ENCODE measurements at regions not wholly inside any gene's neighbourhood (a gene's known extent, or its start where the extent isn't known, plus 50 kb on each side); places are given as distances from the start of the nearest gene placed in this dataset.

GRCh38 chr3:158912188-158912587, 110.3 kb downstream of the MFSD1 start:
- H3K36me3 ChIP-seq (ENCODE audit: control insufficient read depth, insufficient read depth, low read length): no peaks in the 10 kb centered on the region
- no peak for TF ChIP-seq CTCF (IDR thresholded peaks at IDR 0.05; ENCODE audit: insufficient read depth, low read length, poor library complexity, severe bottlenecking)
- no peak overlapping the region for H3K4me3 ChIP-seq (ENCODE audit: low read depth, low read length)
- H3K27me3 ChIP-seq (ENCODE audit: control insufficient read depth, insufficient read depth, low read length): no peaks in the 10 kb centered on the region
- DNase-seq (ENCODE audit: low read depth): no peak

- Histone ChIP-seq H3K36me3 (ENCODE audit: control insufficient read depth, insufficient read depth, low read length) (no peaks in the 10 kb centered on the region), H3K4me3 (ENCODE audit: low read depth, low read length) (no peak overlapping the region), H3K27me3 (ENCODE audit: control insufficient read depth, insufficient read depth, low read length) (no peaks in the 10 kb centered on the region)
- no peak for TF ChIP-seq CTCF (IDR thresholded peaks at IDR 0.05; ENCODE audit: insufficient read depth, low read length, poor library complexity, severe bottlenecking)
- no peak for DNase-seq (ENCODE audit: low read depth)
Measured at GRCh38 chr3:158912621-158913020, 110.8 kb downstream of the MFSD1 start.

GRCh38 chr3:158916111-158916510, 114.3 kb downstream of the MFSD1 start:
- no peaks in the 10 kb centered on the region for H3K27me3 ChIP-seq (ENCODE audit: control insufficient read depth, insufficient read depth, low read length)
- no peaks in the 10 kb centered on the region for H3K36me3 ChIP-seq (ENCODE audit: control insufficient read depth, insufficient read depth, low read length)
- DNase-seq (ENCODE audit: low read depth): no peak
- H3K4me3 ChIP-seq (ENCODE audit: low read depth, low read length): no peak overlapping the region
- TF ChIP-seq CTCF (IDR thresholded peaks at IDR 0.05; ENCODE audit: insufficient read depth, low read length, poor library complexity, severe bottlenecking): no peak

- peak; percentile 84 for TF ChIP-seq CTCF (IDR thresholded peaks at IDR 0.05; ENCODE audit: insufficient read depth, low read length, poor library complexity, severe bottlenecking)
- Histone ChIP-seq H3K36me3 (ENCODE audit: control insufficient read depth, insufficient read depth, low read length) (no peaks in the 10 kb centered on the region), H3K27me3 (ENCODE audit: control insufficient read depth, insufficient read depth, low read length) (no peaks in the 10 kb centered on the region), H3K4me3 (ENCODE audit: low read depth, low read length) (no peak overlapping the region)
- peak; percentile 85 for DNase-seq (ENCODE audit: low read depth)
Measured at GRCh38 chr3:158918008-158918407, 116.2 kb downstream of the MFSD1 start.

- DNase-seq (ENCODE audit: low read depth): no peak
- Histone ChIP-seq H3K4me3 (ENCODE audit: low read depth, low read length) (no peak overlapping the region), H3K27me3 (ENCODE audit: control insufficient read depth, insufficient read depth, low read length) (no peaks in the 10 kb centered on the region), H3K36me3 (ENCODE audit: control insufficient read depth, insufficient read depth, low read length) (no peaks in the 10 kb centered on the region)
- no peak for TF ChIP-seq CTCF (IDR thresholded peaks at IDR 0.05; ENCODE audit: insufficient read depth, low read length, poor library complexity, severe bottlenecking)
Measured at GRCh38 chr3:158918451-158918850, 116.6 kb downstream of the MFSD1 start.

GRCh38 chr3:158920371-158920770, 118.5 kb downstream of the MFSD1 start:
- no peak for DNase-seq (ENCODE audit: low read depth)
- no peaks in the 10 kb centered on the region for H3K27me3 ChIP-seq (ENCODE audit: control insufficient read depth, insufficient read depth, low read length)

More at GRCh38 chr3:158920371-158920770, 118.5 kb downstream of the MFSD1 start:
- TF ChIP-seq CTCF (IDR thresholded peaks at IDR 0.05; ENCODE audit: insufficient read depth, low read length, poor library complexity, severe bottlenecking): no peak
- no peaks in the 10 kb centered on the region for H3K36me3 ChIP-seq (ENCODE audit: control insufficient read depth, insufficient read depth, low read length)
- H3K4me3 ChIP-seq (ENCODE audit: low read depth, low read length): no peak overlapping the region
